Liver (tissue), 8 donors: ENCODE measurements at regions not wholly inside any gene's neighbourhood (a gene's known extent, or its start where the extent isn't known, plus 50 kb on each side); places are given as distances from the start of the nearest gene placed in this dataset.

ENCODE experiments used
- DNase-seq: peaks from one replicate; pipeline ENCODE4 v3.0.0-alpha.2; 2017; ENCODE audit warnings: low spot score
- H3K27ac ChIP-seq, 2 donors: one replicate each; pipeline ENCODE4 v1.7.0; 2013; ENCODE audit warnings: inconsistent platforms in 2 of 2, low read length in 2 of 2, control low read depth in 1 of 2, low read depth in 1 of 2, mild to moderate bottlenecking in 1 of 2
- H3K27me3 ChIP-seq, 4 donors: one replicate each; pipeline versions ENCODE4 v1.6.1 to v1.7.0; 2013; ENCODE audit warnings: low read length in 3 of 4, inconsistent platforms in 1 of 4, mild to moderate bottlenecking in 1 of 4, moderate library complexity in 1 of 4; ENCODE audit not compliant: control insufficient read depth in 4 of 4, insufficient read depth in 4 of 4
- H3K36me3 ChIP-seq, 4 donors: one replicate each; pipeline versions ENCODE4 v1.6.1 to v1.7.0; 2013; ENCODE audit warnings: low read length in 3 of 4, mild to moderate bottlenecking in 3 of 4, low read depth in 1 of 4, moderate library complexity in 1 of 4; ENCODE audit not compliant: control insufficient read depth in 4 of 4, insufficient read depth in 3 of 4
- H3K4me1 ChIP-seq, 4 donors: one replicate each; pipeline versions ENCODE4 v1.6.1 to v1.7.0; 2013; ENCODE audit warnings: low read length in 3 of 4, mild to moderate bottlenecking in 3 of 4, moderate library complexity in 1 of 4; ENCODE audit not compliant: control insufficient read depth in 4 of 4, insufficient read depth in 4 of 4
- H3K4me3 ChIP-seq, 3 donors: one replicate each; pipeline versions ENCODE4 v1.6.1 to v1.7.0; 2013; ENCODE audit warnings: low read length in 3 of 3, control low read depth in 1 of 3, low read depth in 1 of 3, mild to moderate bottlenecking in 1 of 3
- H3K9ac ChIP-seq, 2 donors: one replicate each; pipeline ENCODE4 v1.7.0; 2013; ENCODE audit warnings: low read length in 2 of 2, mild to moderate bottlenecking in 2 of 2, moderate library complexity in 2 of 2, control low read depth in 1 of 2, low read depth in 1 of 2
- H3K9me3 ChIP-seq, 4 donors: one replicate each; pipeline versions ENCODE4 v1.6.1 to v1.7.0; 2013; ENCODE audit warnings: low read length in 3 of 4; ENCODE audit not compliant: control insufficient read depth in 4 of 4
- EGR1 ChIP-seq, 2 donors: IDR thresholded peaks; 2 replicates each; pipeline ENCODE4 v1.6.1; 2016 to 2018; ENCODE audit warnings: antibody characterized with exemption in 2 of 2, low read depth in 2 of 2
- FOXA1 ChIP-seq: IDR thresholded peaks from 2 replicates; pipeline ENCODE4 v1.6.1; 2016; ENCODE audit warnings: antibody characterized with exemption
- FOXA2 ChIP-seq: IDR thresholded peaks from 2 replicates; pipeline ENCODE4 v1.6.1; 2016; ENCODE audit warnings: antibody characterized with exemption
- GABPA ChIP-seq, 2 donors: IDR thresholded peaks in 1 of 2; conservative IDR thresholded peaks in 1 of 2; 2 replicates each; pipeline ENCODE4 v1.6.1; 2016; ENCODE audit warnings: antibody characterized with exemption in 2 of 2, mild to moderate bottlenecking in 1 of 2, moderate library complexity in 1 of 2
- HNF4A ChIP-seq, 2 donors: conservative IDR thresholded peaks; 2 replicates each; pipeline ENCODE4 v1.6.1; 2016; ENCODE audit warnings: antibody characterized with exemption in 2 of 2, mild to moderate bottlenecking in 2 of 2
- HNF4G ChIP-seq: IDR thresholded peaks from 2 replicates; pipeline ENCODE4 v1.6.1; 2016; ENCODE audit warnings: antibody characterized with exemption
- JUND ChIP-seq, 2 donors: IDR thresholded peaks; 2 replicates each; pipeline ENCODE4 v1.6.1; 2016; ENCODE audit warnings: antibody characterized with exemption in 2 of 2
- NR2F2 ChIP-seq: IDR thresholded peaks from 2 replicates; pipeline ENCODE4 v1.6.1; 2016; ENCODE audit warnings: antibody characterized with exemption
- RAD21 ChIP-seq, 2 donors: IDR thresholded peaks; 2 replicates each; pipeline ENCODE4 v1.6.1; 2016; ENCODE audit warnings: antibody characterized with exemption in 2 of 2, mild to moderate bottlenecking in 2 of 2
- RXRA ChIP-seq, 2 donors: IDR thresholded peaks; 2 replicates each; pipeline ENCODE4 v1.6.1; 2017 to 2018; ENCODE audit warnings: antibody characterized with exemption in 2 of 2, mild to moderate bottlenecking in 1 of 2
- SP1 ChIP-seq: IDR thresholded peaks from 2 replicates; pipeline ENCODE4 v1.6.1; 2018; ENCODE audit warnings: antibody characterized with exemption, mild to moderate bottlenecking
- TAF1 ChIP-seq: conservative IDR thresholded peaks from 2 replicates; pipeline ENCODE4 v1.6.1; 2016; ENCODE audit warnings: antibody characterized with exemption, mild to moderate bottlenecking
- YY1 ChIP-seq: IDR thresholded peaks from 2 replicates; pipeline ENCODE4 v1.6.1; 2016; ENCODE audit warnings: antibody characterized with exemption, mild to moderate bottlenecking
- WGBS: extraction: QIAGEN DNeasy Blood & Tissue Kit; methylation state at CpG from one replicate; pipeline ENCODE4 v1.1.7; 2013; 5-methylcytosine and 5-hydroxymethylcytosine counted together
- TF ChIP-seq, protein P1 (sequence below): IDR thresholded peaks from 2 replicates; pipeline ENCODE4 v1.6.1; 2016; ENCODE audit warnings: antibody characterized with exemption, mild to moderate bottlenecking
- TF ChIP-seq, protein P2 (sequence below): fragments of 150-350 bp; IDR thresholded peaks from 2 replicates; pipeline ENCODE4 v1.5.1; 2017; ENCODE audit warnings: improper control_type of control experiment, low read depth, low read length; ENCODE audit not compliant: missing input control
- TF ChIP-seq, protein P3 (sequence below): IDR thresholded peaks from 2 replicates; pipeline ENCODE4 v1.6.1; 2016; ENCODE audit warnings: antibody characterized with exemption
- donor health status: healthy.
- donor health status: healthy.
- donor health status: healthy.
- donor health status: healthy.
- donor health status: healthy.

DNA sequence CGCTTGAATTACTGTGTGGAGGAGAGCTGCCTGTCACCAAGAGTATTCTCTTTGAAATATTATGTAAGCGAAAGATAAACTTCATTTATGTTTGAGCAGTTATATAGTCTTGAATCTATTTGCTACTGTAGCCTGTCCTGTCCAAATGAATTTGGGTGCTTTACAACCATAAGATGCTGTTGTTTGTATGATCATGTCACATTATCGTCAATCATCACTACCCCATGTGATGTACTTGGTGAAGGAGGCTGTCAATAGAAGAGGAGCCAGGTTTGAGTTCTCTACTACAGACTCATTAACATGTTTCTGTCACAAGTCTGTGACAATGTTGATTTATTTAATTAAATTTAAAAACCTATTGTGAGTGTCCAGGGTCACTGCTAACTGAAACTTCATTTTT lies 403.3 kb upstream of the MEF2C start:
- TF ChIP-seq FOXA1 (no peak), SP1 (no peak), HNF4A (conservative IDR thresholded peaks at IDR 0.05) (no peak), RAD21 (IDR thresholded peaks at IDR 0.05) (no peak), FOXA2 (no peak), TAF1 (no peak), RXRA (IDR thresholded peaks at IDR 0.05) (no peak), YY1 (no peak)
- TF ChIP-seq, protein P1, sequence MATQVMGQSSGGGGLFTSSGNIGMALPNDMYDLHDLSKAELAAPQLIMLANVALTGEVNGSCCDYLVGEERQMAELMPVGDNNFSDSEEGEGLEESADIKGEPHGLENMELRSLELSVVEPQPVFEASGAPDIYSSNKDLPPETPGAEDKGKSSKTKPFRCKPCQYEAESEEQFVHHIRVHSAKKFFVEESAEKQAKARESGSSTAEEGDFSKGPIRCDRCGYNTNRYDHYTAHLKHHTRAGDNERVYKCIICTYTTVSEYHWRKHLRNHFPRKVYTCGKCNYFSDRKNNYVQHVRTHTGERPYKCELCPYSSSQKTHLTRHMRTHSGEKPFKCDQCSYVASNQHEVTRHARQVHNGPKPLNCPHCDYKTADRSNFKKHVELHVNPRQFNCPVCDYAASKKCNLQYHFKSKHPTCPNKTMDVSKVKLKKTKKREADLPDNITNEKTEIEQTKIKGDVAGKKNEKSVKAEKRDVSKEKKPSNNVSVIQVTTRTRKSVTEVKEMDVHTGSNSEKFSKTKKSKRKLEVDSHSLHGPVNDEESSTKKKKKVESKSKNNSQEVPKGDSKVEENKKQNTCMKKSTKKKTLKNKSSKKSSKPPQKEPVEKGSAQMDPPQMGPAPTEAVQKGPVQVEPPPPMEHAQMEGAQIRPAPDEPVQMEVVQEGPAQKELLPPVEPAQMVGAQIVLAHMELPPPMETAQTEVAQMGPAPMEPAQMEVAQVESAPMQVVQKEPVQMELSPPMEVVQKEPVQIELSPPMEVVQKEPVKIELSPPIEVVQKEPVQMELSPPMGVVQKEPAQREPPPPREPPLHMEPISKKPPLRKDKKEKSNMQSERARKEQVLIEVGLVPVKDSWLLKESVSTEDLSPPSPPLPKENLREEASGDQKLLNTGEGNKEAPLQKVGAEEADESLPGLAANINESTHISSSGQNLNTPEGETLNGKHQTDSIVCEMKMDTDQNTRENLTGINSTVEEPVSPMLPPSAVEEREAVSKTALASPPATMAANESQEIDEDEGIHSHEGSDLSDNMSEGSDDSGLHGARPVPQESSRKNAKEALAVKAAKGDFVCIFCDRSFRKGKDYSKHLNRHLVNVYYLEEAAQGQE: no peak
- Histone ChIP-seq H3K9me3 (no peaks in the 10 kb centered on the region), H3K36me3 (no peaks in the 10 kb centered on the region), H3K9ac (no peak overlapping the region), H3K4me3 (no peak overlapping the region), H3K4me1 (no peaks in the 10 kb centered on the region), H3K27ac (no peak overlapping the region), H3K27me3 (no peaks in the 10 kb centered on the region)
- no peak for DNase-seq
- WGBS: 93% methylated on average over 3 of the region's 3 CpGs

DNA sequence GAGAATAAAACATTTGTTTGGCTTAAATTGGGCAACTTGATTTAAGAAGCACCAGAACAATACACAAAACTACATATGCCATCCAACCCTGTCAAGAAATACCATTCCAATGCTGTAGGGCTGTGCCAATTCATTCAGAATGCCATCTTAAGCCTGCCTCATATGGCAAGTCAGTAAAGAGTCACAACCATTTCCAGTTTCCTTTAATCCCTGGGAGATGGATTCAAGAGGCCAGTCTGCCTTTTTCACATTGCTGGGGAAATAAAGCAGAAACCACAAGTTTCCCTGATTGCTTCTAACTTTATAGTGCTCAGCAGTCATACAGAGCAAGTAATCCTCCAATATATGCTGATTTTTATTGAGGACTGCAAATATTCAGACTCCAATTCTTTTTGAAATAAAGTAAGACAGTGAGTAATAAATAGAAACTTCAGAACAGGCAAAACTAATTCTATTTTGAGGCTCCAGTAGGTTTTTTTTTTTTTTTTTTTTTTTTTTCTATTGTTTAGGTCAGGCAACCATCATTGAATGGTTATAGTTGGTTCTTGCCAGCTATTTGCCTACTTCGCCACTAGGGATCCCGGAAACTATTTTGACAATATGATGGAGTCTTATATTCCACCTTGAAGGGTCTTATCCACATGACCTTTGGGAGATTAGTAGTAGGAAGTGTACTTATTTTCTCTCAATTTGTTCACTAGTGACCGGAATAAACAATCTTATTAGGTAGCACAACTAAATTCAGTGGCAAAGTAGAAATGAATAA lies 400.9 kb upstream of the MEF2C start:
- H3K4me1 ChIP-seq: no peaks in the 10 kb centered on the region
- no peak overlapping the region for H3K27ac ChIP-seq
- H3K9me3 ChIP-seq: no peaks in the 10 kb centered on the region
- 85% methylated on average over 3 of the region's 3 CpGs for WGBS
- H3K4me3 ChIP-seq: no peak overlapping the region
- no peaks in the 10 kb centered on the region for H3K27me3 ChIP-seq
- H3K36me3 ChIP-seq: no peaks in the 10 kb centered on the region
- no peak overlapping the region for H3K9ac ChIP-seq
- no peak for DNase-seq
- no peak for TF ChIP-seq FOXA1
- TF ChIP-seq, protein P2, sequence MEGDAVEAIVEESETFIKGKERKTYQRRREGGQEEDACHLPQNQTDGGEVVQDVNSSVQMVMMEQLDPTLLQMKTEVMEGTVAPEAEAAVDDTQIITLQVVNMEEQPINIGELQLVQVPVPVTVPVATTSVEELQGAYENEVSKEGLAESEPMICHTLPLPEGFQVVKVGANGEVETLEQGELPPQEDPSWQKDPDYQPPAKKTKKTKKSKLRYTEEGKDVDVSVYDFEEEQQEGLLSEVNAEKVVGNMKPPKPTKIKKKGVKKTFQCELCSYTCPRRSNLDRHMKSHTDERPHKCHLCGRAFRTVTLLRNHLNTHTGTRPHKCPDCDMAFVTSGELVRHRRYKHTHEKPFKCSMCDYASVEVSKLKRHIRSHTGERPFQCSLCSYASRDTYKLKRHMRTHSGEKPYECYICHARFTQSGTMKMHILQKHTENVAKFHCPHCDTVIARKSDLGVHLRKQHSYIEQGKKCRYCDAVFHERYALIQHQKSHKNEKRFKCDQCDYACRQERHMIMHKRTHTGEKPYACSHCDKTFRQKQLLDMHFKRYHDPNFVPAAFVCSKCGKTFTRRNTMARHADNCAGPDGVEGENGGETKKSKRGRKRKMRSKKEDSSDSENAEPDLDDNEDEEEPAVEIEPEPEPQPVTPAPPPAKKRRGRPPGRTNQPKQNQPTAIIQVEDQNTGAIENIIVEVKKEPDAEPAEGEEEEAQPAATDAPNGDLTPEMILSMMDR: no peak

DNA sequence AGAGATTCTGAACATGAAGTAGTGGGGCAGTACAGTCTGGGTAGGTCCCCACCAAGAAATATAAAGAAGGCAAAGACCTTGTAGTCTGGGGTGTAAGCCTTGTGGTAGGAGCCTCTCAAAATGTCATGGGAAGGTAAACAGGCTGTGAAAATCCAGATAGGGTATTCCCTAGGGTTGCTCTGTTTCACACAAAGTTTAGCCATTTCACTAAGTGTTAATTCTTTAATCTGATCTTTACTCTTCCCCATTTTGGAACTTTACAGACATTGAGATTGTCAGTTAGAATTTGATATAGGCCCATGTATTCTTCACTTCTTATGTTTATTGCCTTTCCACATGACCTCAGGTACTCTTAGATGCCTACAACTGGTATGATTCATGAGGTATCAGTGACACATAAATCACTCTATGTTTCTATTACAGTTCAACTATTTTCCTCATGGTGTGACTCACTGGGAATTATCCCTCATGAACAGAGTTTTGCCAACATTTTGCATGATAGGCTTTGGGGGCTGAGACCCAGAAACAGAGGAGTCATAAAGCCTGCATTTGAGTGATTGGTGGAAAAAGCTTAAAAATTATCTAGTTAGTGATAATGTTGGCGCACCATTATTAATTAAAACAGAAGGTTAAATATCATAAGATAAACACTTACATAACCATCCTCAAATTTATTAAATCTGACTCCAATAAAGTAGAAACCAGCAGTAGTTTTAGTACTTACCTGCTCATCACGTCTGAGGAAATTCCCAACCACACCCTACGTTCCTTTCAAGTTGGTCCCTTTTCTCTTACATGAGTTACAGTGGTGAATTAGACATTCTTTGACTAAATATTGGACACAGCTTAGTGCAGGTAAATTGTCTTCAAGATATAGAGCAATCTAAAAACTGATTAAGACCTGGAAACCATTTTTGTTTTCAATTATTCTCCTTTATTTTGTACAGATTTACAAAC lies 399.8 kb upstream of the MEF2C start:
- Histone ChIP-seq H3K36me3 (no peaks in the 10 kb centered on the region), H3K27ac (no peak overlapping the region), H3K9ac (no peak overlapping the region), H3K4me1 (no peaks in the 10 kb centered on the region), H3K27me3 (no peaks in the 10 kb centered on the region), H3K4me3 (no peak overlapping the region), H3K9me3 (no peaks in the 10 kb centered on the region)
- 92% methylated on average over 3 of the region's 3 CpGs for WGBS
- DNase-seq: no peak
- no peak for TF ChIP-seq GABPA (IDR thresholded peaks at IDR 0.05 in 1 of 2, conservative IDR thresholded peaks at IDR 0.05 in 1 of 2)
- no peak for TF ChIP-seq NR2F2
- TF ChIP-seq, protein P3, sequence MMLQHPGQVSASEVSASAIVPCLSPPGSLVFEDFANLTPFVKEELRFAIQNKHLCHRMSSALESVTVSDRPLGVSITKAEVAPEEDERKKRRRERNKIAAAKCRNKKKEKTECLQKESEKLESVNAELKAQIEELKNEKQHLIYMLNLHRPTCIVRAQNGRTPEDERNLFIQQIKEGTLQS: no peak
- no peak for TF ChIP-seq SP1
- no peak for TF ChIP-seq EGR1 (IDR thresholded peaks at IDR 0.05; ENCODE audit: low read depth in 2 of 2)
- TF ChIP-seq RAD21 (IDR thresholded peaks at IDR 0.05): no peak
- TF ChIP-seq HNF4G: no peak
- no peak for TF ChIP-seq YY1
- TF ChIP-seq, protein P2: no peak
- TF ChIP-seq JUND (IDR thresholded peaks at IDR 0.05): no peak
- no peak for TF ChIP-seq HNF4A (conservative IDR thresholded peaks at IDR 0.05)
